ENCODE measurements at regions not wholly inside any gene's neighbourhood (a gene's known extent, or its start where the extent isn't known, plus 50 kb on each side); places are given as distances from the start of the nearest gene placed in this dataset.

DNA sequence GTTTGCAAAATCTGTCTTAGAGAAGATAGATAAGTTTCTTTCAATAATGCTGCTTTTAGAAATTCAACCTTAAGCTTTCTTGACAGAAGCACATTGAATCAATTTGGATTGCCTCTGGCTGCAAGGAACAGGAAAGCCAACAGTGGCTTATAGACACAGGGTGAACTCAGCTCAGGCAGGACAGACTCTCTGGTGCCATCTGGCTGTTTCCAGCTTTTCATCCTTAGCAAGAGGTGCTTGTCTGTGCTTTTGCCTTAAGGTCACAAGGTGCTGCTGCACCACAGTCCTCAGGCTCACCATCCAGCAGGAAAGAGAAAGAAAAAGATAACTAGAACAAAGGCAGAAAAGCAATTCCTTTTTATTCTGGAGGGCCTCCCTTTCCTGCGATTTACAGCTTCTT lies 93.7 kb upstream of the ETS2 start:
- H3K14ac ChIP-seq (ENCODE audit: low read length) = no peak overlapping the region
- no peak overlapping the region for H2BK12ac ChIP-seq (ENCODE audit: low read length)
- H3K18ac ChIP-seq (ENCODE audit: low read length) = no peak overlapping the region
- no peak overlapping the region for H3K4ac ChIP-seq (ENCODE audit: low read length)
- H2BK15ac ChIP-seq (ENCODE audit: low read length) = no peak overlapping the region
- no peak overlapping the region for H2AK5ac ChIP-seq (ENCODE audit: low read depth, low read length)
- no peaks in the 10 kb centered on the region for H3K9me3 ChIP-seq (replicated peaks in 1 of 2; ENCODE audit: control insufficient read depth in 2 of 2, insufficient read depth in 1 of 2, low read depth in 1 of 2, low read length in 2 of 2)
- no peaks in the 10 kb centered on the region for H3K36me3 ChIP-seq (replicated peaks in 1 of 2; ENCODE audit: control insufficient read depth in 2 of 2, insufficient read depth in 2 of 2, low read length in 2 of 2)
- no peaks in the 10 kb centered on the region for H3K79me1 ChIP-seq (ENCODE audit: low read depth, low read length)
- no peak overlapping the region for H3K9ac ChIP-seq (ENCODE audit: low read depth, low read length, poor library complexity)
- H3K4me1 ChIP-seq (ENCODE audit: control insufficient read depth in 2 of 2, insufficient read depth in 1 of 2, low read depth in 1 of 2, low read length in 2 of 2) = no peaks in the 10 kb centered on the region
- no peak for DNase-seq (ENCODE audit: low spot score)
- no peak overlapping the region for H3K27ac ChIP-seq (replicated peaks; ENCODE audit: low read length)
- H3K23ac ChIP-seq (ENCODE audit: low read depth, low read length, poor library complexity) = no peak overlapping the region
- no peak overlapping the region for H3K4me3 ChIP-seq (ENCODE audit: low read length in 2 of 2)
- no peak overlapping the region for H4K8ac ChIP-seq (ENCODE audit: low read depth, low read length)
- no peak overlapping the region for H4K91ac ChIP-seq (ENCODE audit: low read depth, low read length, poor library complexity)
- no peak overlapping the region for H3K4me2 ChIP-seq (ENCODE audit: insufficient read depth, low read length, poor library complexity, severe bottlenecking)
- H2AFZ ChIP-seq (ENCODE audit: low read length) = no peak overlapping the region
- no peak overlapping the region for H2BK120ac ChIP-seq (ENCODE audit: low read depth, low read length)
- no peak overlapping the region for H2BK5ac ChIP-seq (ENCODE audit: low read length)
- no peaks in the 10 kb centered on the region for H3K27me3 ChIP-seq (ENCODE audit: control insufficient read depth in 3 of 3, insufficient read depth in 3 of 3, low read depth in 1 of 3, low read length in 3 of 3)
- WGBS, 2 donors (ENCODE audit: extremely low coverage in 2 of 2, insufficient read length in 2 of 2, insufficient replicate concordance in 1 of 2) = no CpG with 5 or more reads among the region's 1 CpG

DNA sequence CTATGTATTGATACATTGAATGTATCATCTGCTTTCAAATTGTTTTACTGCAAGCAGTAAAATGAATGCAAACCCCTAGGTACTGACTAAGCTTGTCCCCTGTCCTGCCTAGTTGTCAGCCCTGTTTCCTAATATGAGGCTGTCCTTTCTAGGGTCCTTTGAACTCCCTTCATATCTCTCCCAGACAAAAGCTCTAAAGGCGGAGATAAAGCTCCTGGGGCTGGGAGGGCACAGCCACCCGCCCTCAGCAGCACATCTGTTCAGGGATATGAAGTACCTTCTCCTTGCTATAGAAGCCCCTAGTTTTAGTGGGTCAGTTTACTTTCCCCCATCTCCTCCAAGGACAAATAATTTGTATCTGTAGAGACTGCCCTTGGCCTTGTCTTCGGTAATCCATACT lies 93.1 kb upstream of the ETS2 start:
- Histone ChIP-seq H2BK5ac (ENCODE audit: low read length) (no peak overlapping the region), H2BK12ac (ENCODE audit: low read length) (no peak overlapping the region), H4K8ac (ENCODE audit: low read depth, low read length) (no peak overlapping the region), H3K14ac (ENCODE audit: low read length) (no peak overlapping the region), H3K27me3 (ENCODE audit: control insufficient read depth in 3 of 3, insufficient read depth in 3 of 3, low read depth in 1 of 3, low read length in 3 of 3) (no peaks in the 10 kb centered on the region), H3K9ac (ENCODE audit: low read depth, low read length, poor library complexity) (no peak overlapping the region), H3K4me3 (ENCODE audit: low read length in 2 of 2) (no peak overlapping the region), H4K91ac (ENCODE audit: low read depth, low read length, poor library complexity) (no peak overlapping the region), H3K23ac (ENCODE audit: low read depth, low read length, poor library complexity) (no peak overlapping the region), H3K4me2 (ENCODE audit: insufficient read depth, low read length, poor library complexity, severe bottlenecking) (no peak overlapping the region), H3K27ac (replicated peaks; ENCODE audit: low read length) (no peak overlapping the region), H2AK5ac (ENCODE audit: low read depth, low read length) (no peak overlapping the region), H3K9me3 (replicated peaks in 1 of 2; ENCODE audit: control insufficient read depth in 2 of 2, insufficient read depth in 1 of 2, low read depth in 1 of 2, low read length in 2 of 2) (no peaks in the 10 kb centered on the region), H3K36me3 (replicated peaks in 1 of 2; ENCODE audit: control insufficient read depth in 2 of 2, insufficient read depth in 2 of 2, low read length in 2 of 2) (no peaks in the 10 kb centered on the region), H3K18ac (ENCODE audit: low read length) (no peak overlapping the region), H3K4me1 (ENCODE audit: control insufficient read depth in 2 of 2, insufficient read depth in 1 of 2, low read depth in 1 of 2, low read length in 2 of 2) (no peaks in the 10 kb centered on the region), H2BK120ac (ENCODE audit: low read depth, low read length) (no peak overlapping the region), H3K4ac (ENCODE audit: low read length) (no peak overlapping the region), H2BK15ac (ENCODE audit: low read length) (no peak overlapping the region), H3K79me1 (ENCODE audit: low read depth, low read length) (no peaks in the 10 kb centered on the region), H2AFZ (ENCODE audit: low read length) (no peak overlapping the region)
- WGBS, 2 donors (ENCODE audit: extremely low coverage in 2 of 2, insufficient read length in 2 of 2, insufficient replicate concordance in 1 of 2) = no CpG with 5 or more reads among the region's 3 CpGs
- DNase-seq (ENCODE audit: low spot score) = no peak

DNA sequence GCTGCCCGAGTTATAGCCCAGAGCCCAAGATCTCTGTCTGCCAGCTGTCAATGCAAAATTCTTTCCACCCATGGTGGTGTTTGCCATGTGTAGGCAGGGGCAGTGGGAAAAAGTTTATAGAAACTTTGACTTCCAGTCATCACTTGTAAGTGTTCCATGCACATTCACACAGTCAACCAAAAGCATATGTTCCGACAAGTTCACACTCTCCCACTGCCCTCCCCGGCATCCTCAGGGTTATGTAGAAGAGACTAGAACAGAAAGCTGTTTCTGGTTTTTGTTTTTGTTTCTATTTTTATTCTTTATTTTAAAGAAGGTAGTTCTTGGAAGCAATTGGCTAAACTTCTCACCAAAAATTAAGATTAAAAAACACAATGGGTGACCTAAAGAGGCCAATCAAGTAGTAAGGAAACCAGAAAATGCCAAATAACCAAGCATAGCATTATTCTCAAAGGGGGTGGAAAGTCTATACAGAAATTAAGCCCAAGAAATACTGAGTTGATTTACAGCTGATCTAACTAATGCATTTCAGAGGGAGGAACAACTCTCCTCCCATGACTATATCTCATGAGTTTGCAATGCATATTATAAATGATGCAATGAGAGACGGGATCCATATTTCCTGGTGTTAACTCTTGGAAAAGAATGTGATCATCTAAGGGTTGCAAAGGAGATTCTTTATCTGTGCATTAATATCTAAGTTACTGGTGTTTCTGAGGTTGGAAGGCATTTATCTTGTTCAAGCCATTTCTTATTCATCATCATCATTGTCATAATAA lies 91.5 kb upstream of the ETS2 start:
- Histone ChIP-seq H2AK5ac (ENCODE audit: low read depth, low read length) (no peak overlapping the region), H3K4me3 (ENCODE audit: low read length in 2 of 2) (no peak overlapping the region), H4K91ac (ENCODE audit: low read depth, low read length, poor library complexity) (no peak overlapping the region), H3K4ac (ENCODE audit: low read length) (no peak overlapping the region), H3K27ac (replicated peaks; ENCODE audit: low read length) (no peak overlapping the region), H3K4me2 (ENCODE audit: insufficient read depth, low read length, poor library complexity, severe bottlenecking) (no peak overlapping the region), H2AFZ (ENCODE audit: low read length) (no peak overlapping the region), H2BK15ac (ENCODE audit: low read length) (no peak overlapping the region), H3K23ac (ENCODE audit: low read depth, low read length, poor library complexity) (no peak overlapping the region), H3K36me3 (replicated peaks in 1 of 2; ENCODE audit: control insufficient read depth in 2 of 2, insufficient read depth in 2 of 2, low read length in 2 of 2) (no peaks in the 10 kb centered on the region), H2BK120ac (ENCODE audit: low read depth, low read length) (no peak overlapping the region), H3K18ac (ENCODE audit: low read length) (no peak overlapping the region), H3K27me3 (ENCODE audit: control insufficient read depth in 3 of 3, insufficient read depth in 3 of 3, low read depth in 1 of 3, low read length in 3 of 3) (no peaks in the 10 kb centered on the region), H3K79me1 (ENCODE audit: low read depth, low read length) (no peaks in the 10 kb centered on the region), H3K14ac (ENCODE audit: low read length) (no peak overlapping the region), H3K4me1 (ENCODE audit: control insufficient read depth in 2 of 2, insufficient read depth in 1 of 2, low read depth in 1 of 2, low read length in 2 of 2) (no peaks in the 10 kb centered on the region), H2BK12ac (ENCODE audit: low read length) (no peak overlapping the region), H2BK5ac (ENCODE audit: low read length) (no peak overlapping the region), H3K9ac (ENCODE audit: low read depth, low read length, poor library complexity) (no peak overlapping the region), H3K9me3 (replicated peaks in 1 of 2; ENCODE audit: control insufficient read depth in 2 of 2, insufficient read depth in 1 of 2, low read depth in 1 of 2, low read length in 2 of 2) (no peaks in the 10 kb centered on the region), H4K8ac (ENCODE audit: low read depth, low read length) (no peak overlapping the region)
- no CpG with 5 or more reads among the region's 4 CpGs for WGBS, 2 donors (ENCODE audit: extremely low coverage in 2 of 2, insufficient read length in 2 of 2, insufficient replicate concordance in 1 of 2)
- DNase-seq (ENCODE audit: low spot score) = no peak

DNA sequence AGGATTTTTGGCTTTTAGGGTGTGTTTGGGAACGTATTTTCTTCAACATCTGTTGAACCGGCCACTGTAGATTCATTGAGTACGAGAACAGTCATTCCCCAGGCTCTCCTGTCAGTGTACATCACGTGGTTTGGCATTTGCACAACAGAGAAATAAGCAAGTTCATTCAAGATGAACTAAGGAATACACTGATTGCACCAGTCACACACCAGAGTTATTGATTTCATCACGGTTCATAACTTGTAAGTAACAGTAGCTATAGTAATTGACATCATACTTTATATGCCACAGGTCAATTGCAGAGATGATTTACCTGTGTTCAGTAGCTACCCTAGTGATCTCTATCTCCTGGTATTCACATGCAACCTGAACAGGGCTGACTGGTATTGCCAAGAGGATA lies 90.7 kb upstream of the ETS2 start:
- H3K14ac ChIP-seq (ENCODE audit: low read length) = no peak overlapping the region
- H3K4me2 ChIP-seq (ENCODE audit: insufficient read depth, low read length, poor library complexity, severe bottlenecking) = no peak overlapping the region
- no peak overlapping the region for H2BK15ac ChIP-seq (ENCODE audit: low read length)
- no peak overlapping the region for H3K4ac ChIP-seq (ENCODE audit: low read length)
- H2BK120ac ChIP-seq (ENCODE audit: low read depth, low read length) = no peak overlapping the region
- no peak overlapping the region for H3K27ac ChIP-seq (replicated peaks; ENCODE audit: low read length)
- H3K27me3 ChIP-seq (ENCODE audit: control insufficient read depth in 3 of 3, insufficient read depth in 3 of 3, low read depth in 1 of 3, low read length in 3 of 3) = no peaks in the 10 kb centered on the region
- H3K23ac ChIP-seq (ENCODE audit: low read depth, low read length, poor library complexity) = no peak overlapping the region
- no peak overlapping the region for H3K18ac ChIP-seq (ENCODE audit: low read length)
- H3K9ac ChIP-seq (ENCODE audit: low read depth, low read length, poor library complexity) = no peak overlapping the region
- H2BK5ac ChIP-seq (ENCODE audit: low read length) = no peak overlapping the region
- WGBS, 2 donors (ENCODE audit: extremely low coverage in 2 of 2, insufficient read length in 2 of 2, insufficient replicate concordance in 1 of 2) = no CpG with 5 or more reads among the region's 5 CpGs
- H3K9me3 ChIP-seq (replicated peaks in 1 of 2; ENCODE audit: control insufficient read depth in 2 of 2, insufficient read depth in 1 of 2, low read depth in 1 of 2, low read length in 2 of 2) = no peaks in the 10 kb centered on the region
- no peak overlapping the region for H2AK5ac ChIP-seq (ENCODE audit: low read depth, low read length)
- H3K36me3 ChIP-seq (replicated peaks in 1 of 2; ENCODE audit: control insufficient read depth in 2 of 2, insufficient read depth in 2 of 2, low read length in 2 of 2) = no peaks in the 10 kb centered on the region
- H3K4me1 ChIP-seq (ENCODE audit: control insufficient read depth in 2 of 2, insufficient read depth in 1 of 2, low read depth in 1 of 2, low read length in 2 of 2) = no peaks in the 10 kb centered on the region
- DNase-seq (ENCODE audit: low spot score) = no peak
- no peak overlapping the region for H4K8ac ChIP-seq (ENCODE audit: low read depth, low read length)
- H2AFZ ChIP-seq (ENCODE audit: low read length) = no peak overlapping the region
- no peak overlapping the region for H4K91ac ChIP-seq (ENCODE audit: low read depth, low read length, poor library complexity)
- no peak overlapping the region for H2BK12ac ChIP-seq (ENCODE audit: low read length)
- H3K4me3 ChIP-seq (ENCODE audit: low read length in 2 of 2) = no peak overlapping the region
- no peaks in the 10 kb centered on the region for H3K79me1 ChIP-seq (ENCODE audit: low read depth, low read length)

Data from neuronal stem cell (in vitro differentiated cells).